ENCODE measurements at regions not wholly inside any gene's neighbourhood (a gene's known extent, or its start where the extent isn't known, plus 50 kb on each side); places are given as distances from the start of the nearest gene placed in this dataset.

DNA sequence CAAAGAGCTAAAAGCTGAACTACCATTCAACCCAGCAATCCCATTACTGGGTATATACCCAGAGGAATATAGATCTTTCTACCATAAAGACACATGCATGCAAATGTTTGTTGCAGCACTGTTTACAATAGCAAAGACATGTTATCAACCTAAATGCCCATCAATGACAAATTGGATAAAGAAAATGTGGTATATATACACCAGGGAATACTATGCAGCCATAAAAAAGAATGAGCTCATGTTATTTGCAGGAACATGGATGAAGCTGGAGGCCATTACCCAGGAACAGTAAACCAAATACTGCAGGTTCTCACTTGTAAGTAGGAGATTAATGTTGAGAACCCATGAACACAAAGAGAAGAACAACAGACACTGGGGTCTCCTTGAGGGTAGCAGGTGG lies 1295.1 kb downstream of the TYW1 start:
- TF ChIP-seq, protein P1, sequence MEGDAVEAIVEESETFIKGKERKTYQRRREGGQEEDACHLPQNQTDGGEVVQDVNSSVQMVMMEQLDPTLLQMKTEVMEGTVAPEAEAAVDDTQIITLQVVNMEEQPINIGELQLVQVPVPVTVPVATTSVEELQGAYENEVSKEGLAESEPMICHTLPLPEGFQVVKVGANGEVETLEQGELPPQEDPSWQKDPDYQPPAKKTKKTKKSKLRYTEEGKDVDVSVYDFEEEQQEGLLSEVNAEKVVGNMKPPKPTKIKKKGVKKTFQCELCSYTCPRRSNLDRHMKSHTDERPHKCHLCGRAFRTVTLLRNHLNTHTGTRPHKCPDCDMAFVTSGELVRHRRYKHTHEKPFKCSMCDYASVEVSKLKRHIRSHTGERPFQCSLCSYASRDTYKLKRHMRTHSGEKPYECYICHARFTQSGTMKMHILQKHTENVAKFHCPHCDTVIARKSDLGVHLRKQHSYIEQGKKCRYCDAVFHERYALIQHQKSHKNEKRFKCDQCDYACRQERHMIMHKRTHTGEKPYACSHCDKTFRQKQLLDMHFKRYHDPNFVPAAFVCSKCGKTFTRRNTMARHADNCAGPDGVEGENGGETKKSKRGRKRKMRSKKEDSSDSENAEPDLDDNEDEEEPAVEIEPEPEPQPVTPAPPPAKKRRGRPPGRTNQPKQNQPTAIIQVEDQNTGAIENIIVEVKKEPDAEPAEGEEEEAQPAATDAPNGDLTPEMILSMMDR (conservative IDR thresholded peaks at IDR 0.05 in 1 of 2, IDR thresholded peaks at IDR 0.05 in 1 of 2; ENCODE audit: low read depth in 1 of 2, low read length in 2 of 2) = no peak
- TF ChIP-seq EZH2 (IDR thresholded peaks at IDR 0.05; ENCODE audit: low read length, missing control alignments) = no peak

Data from fibroblast of lung (primary cell).